ENCODE measurements at regions not wholly inside any gene's neighbourhood (a gene's known extent, or its start where the extent isn't known, plus 50 kb on each side); places are given as distances from the start of the nearest gene placed in this dataset.

DNA sequence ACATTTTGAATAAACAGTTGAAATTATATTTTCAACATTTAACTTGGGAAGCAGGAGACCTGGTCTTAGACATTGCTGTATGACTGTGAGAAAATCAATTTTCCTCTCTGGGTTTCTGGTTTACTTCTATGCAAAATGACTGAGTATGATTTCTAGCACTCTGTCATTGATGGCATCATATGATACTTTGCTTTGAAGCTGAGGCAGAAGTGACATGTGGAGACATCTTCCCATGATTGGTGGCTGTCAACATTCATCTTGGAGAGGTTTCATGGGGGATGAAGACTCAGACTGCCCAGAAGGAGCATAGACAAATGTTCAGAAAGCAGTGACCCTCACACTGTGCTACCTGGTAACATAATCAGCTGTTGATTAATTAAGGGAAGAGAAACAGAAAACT is 477.9 kb downstream of the PDCD6IP start:
- no peak overlapping the region for H3K9ac ChIP-seq (ENCODE audit: low read length)
- no peaks in the 10 kb centered on the region for H3K9me2 ChIP-seq (ENCODE audit: insufficient read depth, low read length)
- H3K79me2 ChIP-seq (replicated peaks; ENCODE audit: insufficient read depth, low read length) = no peaks in the 10 kb centered on the region
- no peak overlapping the region for H3K4me3 ChIP-seq (ENCODE audit: low read length)
- TF ChIP-seq POLR2AphosphoS5 (IDR thresholded peaks at IDR 0.05) = peak; percentile 65
- TF ChIP-seq EP300 (conservative IDR thresholded peaks at IDR 0.05; ENCODE audit: poor library complexity, severe bottlenecking) = peak; percentile 87
- TF ChIP-seq, protein P1, sequence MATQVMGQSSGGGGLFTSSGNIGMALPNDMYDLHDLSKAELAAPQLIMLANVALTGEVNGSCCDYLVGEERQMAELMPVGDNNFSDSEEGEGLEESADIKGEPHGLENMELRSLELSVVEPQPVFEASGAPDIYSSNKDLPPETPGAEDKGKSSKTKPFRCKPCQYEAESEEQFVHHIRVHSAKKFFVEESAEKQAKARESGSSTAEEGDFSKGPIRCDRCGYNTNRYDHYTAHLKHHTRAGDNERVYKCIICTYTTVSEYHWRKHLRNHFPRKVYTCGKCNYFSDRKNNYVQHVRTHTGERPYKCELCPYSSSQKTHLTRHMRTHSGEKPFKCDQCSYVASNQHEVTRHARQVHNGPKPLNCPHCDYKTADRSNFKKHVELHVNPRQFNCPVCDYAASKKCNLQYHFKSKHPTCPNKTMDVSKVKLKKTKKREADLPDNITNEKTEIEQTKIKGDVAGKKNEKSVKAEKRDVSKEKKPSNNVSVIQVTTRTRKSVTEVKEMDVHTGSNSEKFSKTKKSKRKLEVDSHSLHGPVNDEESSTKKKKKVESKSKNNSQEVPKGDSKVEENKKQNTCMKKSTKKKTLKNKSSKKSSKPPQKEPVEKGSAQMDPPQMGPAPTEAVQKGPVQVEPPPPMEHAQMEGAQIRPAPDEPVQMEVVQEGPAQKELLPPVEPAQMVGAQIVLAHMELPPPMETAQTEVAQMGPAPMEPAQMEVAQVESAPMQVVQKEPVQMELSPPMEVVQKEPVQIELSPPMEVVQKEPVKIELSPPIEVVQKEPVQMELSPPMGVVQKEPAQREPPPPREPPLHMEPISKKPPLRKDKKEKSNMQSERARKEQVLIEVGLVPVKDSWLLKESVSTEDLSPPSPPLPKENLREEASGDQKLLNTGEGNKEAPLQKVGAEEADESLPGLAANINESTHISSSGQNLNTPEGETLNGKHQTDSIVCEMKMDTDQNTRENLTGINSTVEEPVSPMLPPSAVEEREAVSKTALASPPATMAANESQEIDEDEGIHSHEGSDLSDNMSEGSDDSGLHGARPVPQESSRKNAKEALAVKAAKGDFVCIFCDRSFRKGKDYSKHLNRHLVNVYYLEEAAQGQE (IDR thresholded peaks at IDR 0.05; ENCODE audit: borderline replicate concordance) = no peak
- no peak for TF ChIP-seq TAF1 (IDR thresholded peaks at IDR 0.05; ENCODE audit: low read depth)
- no peaks in the 10 kb centered on the region for H3K36me3 ChIP-seq (ENCODE audit: insufficient read depth, low read length)
- H2AFZ ChIP-seq (ENCODE audit: low read depth, low read length) = no peak overlapping the region
- H3K27ac ChIP-seq (ENCODE audit: low read length) = no peak overlapping the region
- H3K27me3 ChIP-seq (ENCODE audit: insufficient read depth, low read depth, low read length) = no peaks in the 10 kb centered on the region
- H4K20me1 ChIP-seq (ENCODE audit: insufficient read depth) = no peaks in the 10 kb centered on the region
- no peak overlapping the region for H3K4me2 ChIP-seq (ENCODE audit: low read length)
- H3F3A ChIP-seq (ENCODE audit: insufficient read depth, low read length, poor library complexity, severe bottlenecking) = no peaks in the 10 kb centered on the region
- H3K9me3 ChIP-seq (ENCODE audit: low read length) = no peaks in the 10 kb centered on the region

DNA sequence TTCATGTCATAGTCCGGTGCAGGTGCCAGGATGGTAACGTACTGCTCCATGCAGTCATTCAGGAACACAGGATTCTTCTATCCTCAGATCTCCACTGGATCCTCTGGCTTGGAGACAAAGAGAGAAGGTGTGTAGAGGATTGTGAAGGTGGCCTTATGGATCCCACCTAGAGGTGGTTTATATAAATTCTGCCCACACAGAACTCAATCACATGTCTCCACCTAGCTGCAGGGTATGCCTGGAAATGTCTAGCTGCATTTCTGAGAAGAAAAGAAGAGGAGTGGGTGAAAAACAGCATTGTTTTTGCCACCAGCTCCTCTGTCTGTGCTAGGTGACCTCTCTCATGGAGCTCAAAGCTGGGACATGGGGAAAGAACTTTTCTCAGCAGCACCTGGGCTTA is 478.7 kb downstream of the PDCD6IP start:
- Histone ChIP-seq H3K4me3 (ENCODE audit: low read length) (no peak overlapping the region), H3F3A (ENCODE audit: insufficient read depth, low read length, poor library complexity, severe bottlenecking) (no peaks in the 10 kb centered on the region), H4K20me1 (ENCODE audit: insufficient read depth) (no peaks in the 10 kb centered on the region), H3K27ac (ENCODE audit: low read length) (no peak overlapping the region), H3K36me3 (ENCODE audit: insufficient read depth, low read length) (no peaks in the 10 kb centered on the region), H3K4me2 (ENCODE audit: low read length) (no peak overlapping the region), H3K9me2 (ENCODE audit: insufficient read depth, low read length) (no peaks in the 10 kb centered on the region), H2AFZ (ENCODE audit: low read depth, low read length) (no peak overlapping the region), H3K9ac (ENCODE audit: low read length) (no peak overlapping the region), H3K9me3 (ENCODE audit: low read length) (no peaks in the 10 kb centered on the region), H3K79me2 (replicated peaks; ENCODE audit: insufficient read depth, low read length) (no peaks in the 10 kb centered on the region), H3K27me3 (ENCODE audit: insufficient read depth, low read depth, low read length) (no peaks in the 10 kb centered on the region)
- TF ChIP-seq RAD21 (conservative IDR thresholded peaks at IDR 0.05) (no peak), EZH2 (IDR thresholded peaks at IDR 0.05; ENCODE audit: borderline replicate concordance, insufficient read depth, low read length, poor library complexity, severe bottlenecking) (no peak), SMC3 (conservative IDR thresholded peaks at IDR 0.05; ENCODE audit: poor library complexity) (no peak), MXI1 (conservative IDR thresholded peaks at IDR 0.05; ENCODE audit: poor library complexity, severe bottlenecking) (no peak), EP300 (conservative IDR thresholded peaks at IDR 0.05; ENCODE audit: poor library complexity, severe bottlenecking) (no peak)

DNA sequence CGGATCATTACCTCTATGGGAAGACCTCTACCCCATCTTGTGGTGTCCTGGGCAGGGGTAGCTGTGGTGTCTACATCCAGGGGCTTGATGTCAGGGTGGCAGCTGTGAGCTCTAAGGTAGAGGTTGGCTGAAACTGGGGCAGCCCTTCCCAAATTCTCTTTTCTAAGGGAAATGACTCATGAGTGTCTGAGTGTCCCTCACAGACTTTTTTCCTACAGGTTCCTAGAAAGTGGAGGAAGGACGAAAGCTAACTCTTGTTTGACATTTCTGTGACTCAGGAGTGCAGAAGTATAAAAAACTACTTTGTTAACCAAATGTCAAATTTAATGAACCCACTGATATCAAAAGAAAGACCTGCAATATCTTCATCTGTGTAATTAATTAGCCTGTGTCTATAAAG is 481.5 kb downstream of the PDCD6IP start:
- Histone ChIP-seq H3K9me3 (ENCODE audit: low read length) (no peaks in the 10 kb centered on the region), H3K27ac (ENCODE audit: low read length) (no peak overlapping the region), H3K79me2 (replicated peaks; ENCODE audit: insufficient read depth, low read length) (no peaks in the 10 kb centered on the region), H3K4me2 (ENCODE audit: low read length) (no peak overlapping the region), H3K4me3 (ENCODE audit: low read length) (no peak overlapping the region), H3K9ac (ENCODE audit: low read length) (no peak overlapping the region), H3F3A (ENCODE audit: insufficient read depth, low read length, poor library complexity, severe bottlenecking) (no peaks in the 10 kb centered on the region), H3K36me3 (ENCODE audit: insufficient read depth, low read length) (no peaks in the 10 kb centered on the region), H3K27me3 (ENCODE audit: insufficient read depth, low read depth, low read length) (no peaks in the 10 kb centered on the region), H4K20me1 (ENCODE audit: insufficient read depth) (no peaks in the 10 kb centered on the region), H3K9me2 (ENCODE audit: insufficient read depth, low read length) (no peaks in the 10 kb centered on the region), H2AFZ (ENCODE audit: low read depth, low read length) (no peak overlapping the region)
- TF ChIP-seq EP300 (conservative IDR thresholded peaks at IDR 0.05; ENCODE audit: poor library complexity, severe bottlenecking) (no peak), POLR2AphosphoS5 (IDR thresholded peaks at IDR 0.05) (no peak), RAD21 (conservative IDR thresholded peaks at IDR 0.05) (no peak)
- TF ChIP-seq, protein P2, sequence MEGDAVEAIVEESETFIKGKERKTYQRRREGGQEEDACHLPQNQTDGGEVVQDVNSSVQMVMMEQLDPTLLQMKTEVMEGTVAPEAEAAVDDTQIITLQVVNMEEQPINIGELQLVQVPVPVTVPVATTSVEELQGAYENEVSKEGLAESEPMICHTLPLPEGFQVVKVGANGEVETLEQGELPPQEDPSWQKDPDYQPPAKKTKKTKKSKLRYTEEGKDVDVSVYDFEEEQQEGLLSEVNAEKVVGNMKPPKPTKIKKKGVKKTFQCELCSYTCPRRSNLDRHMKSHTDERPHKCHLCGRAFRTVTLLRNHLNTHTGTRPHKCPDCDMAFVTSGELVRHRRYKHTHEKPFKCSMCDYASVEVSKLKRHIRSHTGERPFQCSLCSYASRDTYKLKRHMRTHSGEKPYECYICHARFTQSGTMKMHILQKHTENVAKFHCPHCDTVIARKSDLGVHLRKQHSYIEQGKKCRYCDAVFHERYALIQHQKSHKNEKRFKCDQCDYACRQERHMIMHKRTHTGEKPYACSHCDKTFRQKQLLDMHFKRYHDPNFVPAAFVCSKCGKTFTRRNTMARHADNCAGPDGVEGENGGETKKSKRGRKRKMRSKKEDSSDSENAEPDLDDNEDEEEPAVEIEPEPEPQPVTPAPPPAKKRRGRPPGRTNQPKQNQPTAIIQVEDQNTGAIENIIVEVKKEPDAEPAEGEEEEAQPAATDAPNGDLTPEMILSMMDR (IDR thresholded peaks at IDR 0.05; ENCODE audit: poor library complexity, severe bottlenecking) = no peak

Measured in neural cell (in vitro differentiated cells).